Lung (tissue), 11 donors: ENCODE measurements at regions not wholly inside any gene's neighbourhood (a gene's known extent, or its start where the extent isn't known, plus 50 kb on each side); places are given as distances from the start of the nearest gene placed in this dataset.
"Not testable (repeated sequence)": the region's sequence is repeated elsewhere in the genome, so short reads cannot be mapped to it uniquely, and the experiment has no call there.

Experiments
- ATAC-seq: fragments of 200-7000 bp; cut with Tn5 transposase; one replicate; pipeline ENCODE4 v1.9.1; 2020; ENCODE audit warnings: moderate number of reproducible peaks; ENCODE audit not compliant: insufficient read depth, low FRiP score
- DNase-seq, 3 donors: peaks; one replicate each; pipeline ENCODE4 v3.0.0-alpha.2; 2013 to 2017
- H3K27ac ChIP-seq, 2 donors: one replicate each; pipeline ENCODE4 v1.5.1; 2013; ENCODE audit warnings: mild to moderate bottlenecking in 2 of 2, moderate library complexity in 2 of 2, control low read depth in 1 of 2, inconsistent platforms in 1 of 2, low read depth in 1 of 2, low read length in 1 of 2
- H3K27me3 ChIP-seq, 3 donors: one replicate each; pipeline ENCODE4 v1.5.1; 2013; ENCODE audit warnings: low read length in 2 of 3; ENCODE audit not compliant: control insufficient read depth in 3 of 3, insufficient read depth in 3 of 3
- H3K36me3 ChIP-seq, 4 donors: one replicate each; pipeline ENCODE4 v1.5.1; 2013; ENCODE audit warnings: low read length in 4 of 4, mild to moderate bottlenecking in 1 of 4, moderate library complexity in 1 of 4; ENCODE audit not compliant: control insufficient read depth in 4 of 4, insufficient read depth in 4 of 4
- H3K4me1 ChIP-seq, 5 donors: one replicate each; pipeline ENCODE4 v1.5.1; 2013; ENCODE audit warnings: low read length in 5 of 5, mild to moderate bottlenecking in 2 of 5, moderate library complexity in 1 of 5; ENCODE audit not compliant: control insufficient read depth in 5 of 5, insufficient read depth in 5 of 5
- H3K4me3 ChIP-seq: one replicate; pipeline ENCODE4 v1.5.1; 2013; ENCODE audit warnings: mild to moderate bottlenecking, control low read depth, moderate library complexity
- H3K9ac ChIP-seq, 2 donors: one replicate each; pipeline ENCODE4 v1.5.1; 2013; ENCODE audit warnings: low read length in 2 of 2, control low read depth in 1 of 2; ENCODE audit not compliant: insufficient read depth in 1 of 2
- H3K9me3 ChIP-seq, 4 donors: one replicate each; pipeline ENCODE4 v1.5.1; 2013; ENCODE audit warnings: low read length in 3 of 4, mild to moderate bottlenecking in 1 of 4, moderate library complexity in 1 of 4; ENCODE audit not compliant: control insufficient read depth in 4 of 4, insufficient read depth in 3 of 4
- WGBS, 2 donors: extraction: QIAGEN DNeasy Blood & Tissue Kit; methylation state at CpG; one replicate each; pipeline ENCODE4 v1.1.7; 2013; 5-methylcytosine and 5-hydroxymethylcytosine counted together
- TF ChIP-seq, protein P1 (sequence below): IDR thresholded peaks from 2 replicates; pipeline ENCODE4 v1.5.1; 2012; ENCODE audit warnings: mild to moderate bottlenecking; ENCODE audit errors: control extremely low read depth, extremely low read depth
- donor health status: control.
- donor health status: control.
- donor health status: Bipolar disorder and iron deficiency.
- donor health status: healthy.
- donor health status: DM: yes; HTN: yes; CAD: no.

DNA sequence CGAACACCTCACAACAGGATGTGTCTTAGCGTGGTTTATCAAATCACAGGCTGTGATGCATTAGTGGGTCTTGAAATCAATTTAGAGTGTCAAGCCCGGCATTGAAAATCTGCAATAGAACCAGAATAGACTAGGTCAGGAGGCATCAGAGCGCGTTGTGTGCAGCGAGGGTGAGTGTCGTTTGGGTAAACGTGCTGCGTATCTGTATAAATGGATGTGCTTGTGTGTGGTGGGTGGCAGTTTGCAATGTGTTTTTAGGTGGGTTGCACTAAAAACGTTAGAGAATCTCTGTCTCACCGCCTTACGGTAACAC, 121.0 kb upstream of the SULF2 start:
- 73 to 79% methylated on average over 12 of the region's 12 CpGs for WGBS, 2 donors
- Histone ChIP-seq H3K27ac (no peak overlapping the region), H3K9me3 (no peaks in the 10 kb centered on the region), H3K4me1 (no peaks in the 10 kb centered on the region), H3K9ac (no peak overlapping the region), H3K27me3 (peaks cover 0 to 15% (median 11%) of the 10 kb centered on the region in 3 donors), H3K4me3 (no peak overlapping the region), H3K36me3 (no peaks in the 10 kb centered on the region)
- TF ChIP-seq, protein P1, sequence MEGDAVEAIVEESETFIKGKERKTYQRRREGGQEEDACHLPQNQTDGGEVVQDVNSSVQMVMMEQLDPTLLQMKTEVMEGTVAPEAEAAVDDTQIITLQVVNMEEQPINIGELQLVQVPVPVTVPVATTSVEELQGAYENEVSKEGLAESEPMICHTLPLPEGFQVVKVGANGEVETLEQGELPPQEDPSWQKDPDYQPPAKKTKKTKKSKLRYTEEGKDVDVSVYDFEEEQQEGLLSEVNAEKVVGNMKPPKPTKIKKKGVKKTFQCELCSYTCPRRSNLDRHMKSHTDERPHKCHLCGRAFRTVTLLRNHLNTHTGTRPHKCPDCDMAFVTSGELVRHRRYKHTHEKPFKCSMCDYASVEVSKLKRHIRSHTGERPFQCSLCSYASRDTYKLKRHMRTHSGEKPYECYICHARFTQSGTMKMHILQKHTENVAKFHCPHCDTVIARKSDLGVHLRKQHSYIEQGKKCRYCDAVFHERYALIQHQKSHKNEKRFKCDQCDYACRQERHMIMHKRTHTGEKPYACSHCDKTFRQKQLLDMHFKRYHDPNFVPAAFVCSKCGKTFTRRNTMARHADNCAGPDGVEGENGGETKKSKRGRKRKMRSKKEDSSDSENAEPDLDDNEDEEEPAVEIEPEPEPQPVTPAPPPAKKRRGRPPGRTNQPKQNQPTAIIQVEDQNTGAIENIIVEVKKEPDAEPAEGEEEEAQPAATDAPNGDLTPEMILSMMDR, result no peak
- ATAC-seq, result no peak
- DNase-seq, result no peak

DNA sequence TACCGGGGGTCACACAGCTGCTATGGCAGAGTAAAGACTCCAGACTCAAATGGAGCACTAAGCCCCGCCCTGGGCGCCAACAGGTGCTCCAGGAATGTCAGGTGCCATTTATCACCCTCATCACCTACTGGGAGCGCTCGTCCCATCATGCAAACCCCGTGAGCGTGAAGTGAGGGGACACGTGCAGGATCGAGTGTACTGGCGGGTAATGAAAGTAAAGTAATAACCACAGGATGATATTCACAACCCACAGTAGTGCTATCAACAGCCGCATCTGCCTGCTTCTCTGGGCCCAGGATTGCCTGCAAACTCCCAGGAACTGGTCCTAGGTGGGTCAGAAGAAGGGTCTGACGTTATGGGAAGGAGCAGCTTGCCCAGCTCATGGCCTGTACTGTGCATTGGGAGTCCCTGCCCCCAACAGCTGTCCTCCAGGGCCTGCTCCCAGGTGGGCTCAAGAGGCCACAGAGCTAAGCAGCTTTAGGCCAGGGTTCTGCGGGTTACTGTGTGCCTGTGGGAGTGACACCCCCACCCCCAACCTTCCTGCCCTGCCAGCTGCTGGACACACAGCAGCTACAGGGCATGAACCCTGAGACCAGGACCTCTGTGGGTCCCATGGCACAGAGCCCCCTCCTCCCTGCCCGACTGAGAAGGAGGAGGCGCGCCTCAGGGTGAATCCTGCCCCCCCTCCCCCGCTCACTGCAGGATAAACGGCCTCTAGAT, 120.5 kb upstream of the SULF2 start:
- ATAC-seq, result no peak
- TF ChIP-seq, protein P1, result no peak
- Histone ChIP-seq H3K4me3 (no peak overlapping the region), H3K9ac (no peak overlapping the region), H3K9me3 (no peaks in the 10 kb centered on the region), H3K36me3 (no peaks in the 10 kb centered on the region), H3K27me3 (peaks cover 0 to 15% (median 11%) of the 10 kb centered on the region in 3 donors), H3K27ac (no peak overlapping the region), H3K4me1 (no peaks in the 10 kb centered on the region)
- DNase-seq, result no peak
- WGBS, 2 donors, result 83 to 85% methylated on average over 18 of the region's 18 CpGs

DNA sequence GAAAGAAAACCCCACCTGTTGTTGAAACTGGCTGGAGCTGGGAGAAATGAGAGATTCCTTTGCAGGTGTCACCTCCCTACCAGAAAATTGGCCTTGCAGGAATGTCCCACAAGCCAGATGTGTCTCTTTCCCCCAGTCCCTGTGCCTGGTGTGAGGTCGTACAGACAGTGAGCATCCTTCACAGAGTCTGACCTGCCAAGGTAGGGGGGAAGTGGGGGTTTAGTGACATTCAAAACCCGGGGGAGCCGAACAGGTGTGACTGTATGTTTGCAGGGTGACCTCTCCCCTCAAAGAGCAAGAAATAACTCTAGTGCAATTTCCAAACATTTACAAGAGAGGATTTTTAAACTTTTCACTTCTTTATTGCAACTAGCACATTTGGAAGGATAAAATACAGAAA, 117.7 kb upstream of the SULF2 start:
- WGBS, 2 donors, result 51 to 60% methylated on average over 2 to 3 of the region's 3 CpGs
- not testable (repeated sequence) for ATAC-seq, H3K9ac ChIP-seq, DNase-seq, H3K27ac ChIP-seq, H3K4me1 ChIP-seq, H3K4me3 ChIP-seq, H3K9me3 ChIP-seq, H3K36me3 ChIP-seq
- peaks cover 0 to 11% (median 10%) of the 10 kb centered on the region in 3 donors for H3K27me3 ChIP-seq

DNA sequence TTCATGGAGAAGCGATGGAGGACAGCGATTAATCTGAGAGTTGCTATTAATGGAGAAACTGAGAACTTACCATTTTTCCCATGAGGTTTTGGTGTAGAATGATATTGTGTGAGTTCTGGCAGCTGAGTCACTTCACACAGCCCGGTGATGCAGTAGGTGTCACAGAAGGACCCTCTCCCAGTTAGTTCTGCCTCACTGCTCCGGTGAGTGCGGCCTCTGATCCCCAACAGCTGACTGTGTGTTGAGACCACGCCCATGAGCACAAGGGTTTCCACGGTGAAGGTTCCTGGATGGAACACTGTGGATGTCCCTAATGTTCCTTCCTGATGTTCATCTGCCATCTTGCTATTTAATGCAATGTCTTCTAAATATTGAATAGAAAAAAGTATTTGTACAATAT, 114.0 kb upstream of the SULF2 start:
- H3K4me1 ChIP-seq, H3K9ac ChIP-seq, H3K4me3 ChIP-seq, H3K27ac ChIP-seq, H3K36me3 ChIP-seq, ATAC-seq, H3K27me3 ChIP-seq, DNase-seq, H3K9me3 ChIP-seq: not testable (repeated sequence)
- WGBS, 2 donors, result no CpG with 5 or more reads among the region's 7 CpGs
